WERI-Rb-1 (cell line): ENCODE measurements at regions not wholly inside any gene's neighbourhood (a gene's known extent, or its start where the extent isn't known, plus 50 kb on each side); places are given as distances from the start of the nearest gene placed in this dataset.

Experiments used
- DNase-seq: peaks from one replicate; pipeline ENCODE4 v3.0.0-alpha.2; 2020
- H3K27ac ChIP-seq: fragments of 250-450 bp; sonication (Bioruptor Pico); 2 replicates; pipeline ENCODE4 v1.5.1; 2020; ENCODE audit warnings: mild to moderate bottlenecking, moderate library complexity
- H3K27me3 ChIP-seq: fragments of 250-450 bp; sonication (Bioruptor Pico); 2 replicates; pipeline ENCODE4 v1.5.1; 2021; ENCODE audit warnings: mild to moderate bottlenecking, low read depth, moderate library complexity; ENCODE audit not compliant: insufficient read depth, severe bottlenecking
- H3K36me3 ChIP-seq: fragments of 250-450 bp; sonication (Bioruptor Pico); 2 replicates; pipeline ENCODE4 v1.5.1; 2020; ENCODE audit warnings: mild to moderate bottlenecking, moderate library complexity
- H3K4me3 ChIP-seq: 2 replicates; pipeline ENCODE4 v1.5.1; 2011; ENCODE audit warnings: low read depth, mild to moderate bottlenecking, control low read depth, low read length
- H3K9me3 ChIP-seq: fragments of 250-450 bp; sonication (Bioruptor Pico); 2 replicates; pipeline ENCODE4 v1.5.1; 2021; ENCODE audit warnings: mild to moderate bottlenecking, moderate library complexity; ENCODE audit not compliant: severe bottlenecking
- TF ChIP-seq, protein P1 (sequence below): IDR thresholded peaks from 2 replicates; pipeline ENCODE4 v1.5.1; 2011; ENCODE audit warnings: low read depth, mild to moderate bottlenecking, control low read depth, inconsistent platforms, low read length

DNA sequence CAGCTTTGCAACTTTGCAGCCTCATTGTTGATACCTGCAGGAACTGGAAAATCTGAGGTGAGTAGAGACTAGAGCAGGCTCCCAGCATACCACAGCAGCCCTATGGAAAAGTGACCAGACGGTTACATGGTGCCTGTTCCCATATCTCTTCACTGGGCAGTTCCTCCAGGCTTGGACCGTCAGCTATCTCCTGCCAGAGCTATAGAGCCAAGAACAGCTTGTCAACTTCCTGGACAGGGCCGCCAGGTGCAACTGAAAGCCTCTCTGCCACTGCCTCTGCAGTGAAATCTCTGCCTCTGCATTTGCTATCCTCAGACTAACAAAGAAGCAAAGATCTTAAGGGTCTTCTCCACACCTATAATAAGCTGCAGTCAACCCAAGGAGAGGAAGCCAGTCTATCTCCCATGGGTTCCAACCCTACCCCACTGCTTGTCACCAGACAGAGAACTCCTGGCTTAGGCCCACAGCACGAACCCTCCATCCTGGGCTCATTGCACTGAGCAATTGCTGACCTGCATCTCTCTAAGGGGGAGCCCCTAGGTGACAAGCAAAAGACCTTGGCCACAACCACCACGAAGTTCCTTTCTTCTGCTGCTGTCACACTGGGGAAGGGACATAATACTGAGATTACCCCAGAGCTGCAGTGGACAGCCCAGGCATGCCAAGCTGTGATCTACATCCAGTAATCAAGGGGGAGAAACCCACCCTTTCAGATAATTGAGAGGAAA, 60.1 kb upstream of the KHDRBS2 start:
- Histone ChIP-seq H3K9me3 (no peaks in the 10 kb centered on the region), H3K27me3 (peaks cover 13% of the 10 kb centered on the region), H3K4me3 (no peak overlapping the region), H3K36me3 (no peaks in the 10 kb centered on the region), H3K27ac (no peak overlapping the region)
- no peak for DNase-seq
- TF ChIP-seq, protein P1, sequence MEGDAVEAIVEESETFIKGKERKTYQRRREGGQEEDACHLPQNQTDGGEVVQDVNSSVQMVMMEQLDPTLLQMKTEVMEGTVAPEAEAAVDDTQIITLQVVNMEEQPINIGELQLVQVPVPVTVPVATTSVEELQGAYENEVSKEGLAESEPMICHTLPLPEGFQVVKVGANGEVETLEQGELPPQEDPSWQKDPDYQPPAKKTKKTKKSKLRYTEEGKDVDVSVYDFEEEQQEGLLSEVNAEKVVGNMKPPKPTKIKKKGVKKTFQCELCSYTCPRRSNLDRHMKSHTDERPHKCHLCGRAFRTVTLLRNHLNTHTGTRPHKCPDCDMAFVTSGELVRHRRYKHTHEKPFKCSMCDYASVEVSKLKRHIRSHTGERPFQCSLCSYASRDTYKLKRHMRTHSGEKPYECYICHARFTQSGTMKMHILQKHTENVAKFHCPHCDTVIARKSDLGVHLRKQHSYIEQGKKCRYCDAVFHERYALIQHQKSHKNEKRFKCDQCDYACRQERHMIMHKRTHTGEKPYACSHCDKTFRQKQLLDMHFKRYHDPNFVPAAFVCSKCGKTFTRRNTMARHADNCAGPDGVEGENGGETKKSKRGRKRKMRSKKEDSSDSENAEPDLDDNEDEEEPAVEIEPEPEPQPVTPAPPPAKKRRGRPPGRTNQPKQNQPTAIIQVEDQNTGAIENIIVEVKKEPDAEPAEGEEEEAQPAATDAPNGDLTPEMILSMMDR, result no peak

DNA sequence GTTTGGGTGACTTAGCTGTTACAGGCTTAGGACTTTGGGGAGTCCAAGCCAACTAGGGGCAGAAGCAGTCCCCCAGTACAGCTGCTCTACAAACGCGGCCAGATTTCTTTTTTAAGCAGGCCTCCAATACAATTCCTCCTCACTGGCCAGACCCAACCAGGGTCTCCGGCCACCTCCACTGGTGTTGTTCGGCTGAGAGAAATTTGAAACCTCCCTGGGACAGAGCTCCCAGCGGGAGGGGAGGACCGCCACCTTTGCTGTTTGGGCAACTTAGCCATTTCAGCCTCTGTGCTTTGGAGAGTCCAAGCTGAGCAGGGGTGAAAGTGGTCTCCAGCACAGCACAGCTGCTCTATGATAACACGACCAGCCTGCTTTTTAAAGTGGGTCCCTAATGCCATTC, 59.4 kb upstream of the KHDRBS2 start:
- Histone ChIP-seq H3K27ac (no peak overlapping the region), H3K9me3 (no peaks in the 10 kb centered on the region), H3K4me3 (no peak overlapping the region), H3K36me3 (no peaks in the 10 kb centered on the region), H3K27me3 (peaks cover 14% of the 10 kb centered on the region)
- no peak for DNase-seq
- TF ChIP-seq, protein P1, result no peak

DNA sequence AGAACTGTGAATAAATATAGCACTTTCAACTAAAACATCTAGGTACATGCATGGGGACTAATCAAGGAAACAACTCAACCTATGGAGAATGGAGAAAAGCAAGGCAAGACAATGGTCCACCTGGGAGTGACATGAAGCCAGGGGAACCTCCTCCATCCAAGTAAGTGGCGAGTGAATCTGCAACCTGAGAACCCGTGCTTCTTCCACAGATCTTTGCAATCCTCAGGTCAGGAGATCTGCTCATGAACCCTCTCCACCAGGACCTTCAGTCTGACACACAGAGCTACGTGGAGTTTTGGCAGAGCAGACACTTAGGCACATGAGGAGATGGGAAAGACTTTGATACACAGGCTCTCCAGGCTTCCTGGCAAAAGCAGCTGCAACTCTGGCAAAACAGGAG, 58.8 kb upstream of the KHDRBS2 start:
- H3K27ac ChIP-seq, result no peak overlapping the region
- H3K4me3 ChIP-seq, result no peak overlapping the region
- H3K9me3 ChIP-seq, result no peaks in the 10 kb centered on the region
- DNase-seq, result no peak
- H3K27me3 ChIP-seq, result peaks cover 14% of the 10 kb centered on the region
- no peaks in the 10 kb centered on the region for H3K36me3 ChIP-seq
- TF ChIP-seq, protein P1, result no peak

DNA sequence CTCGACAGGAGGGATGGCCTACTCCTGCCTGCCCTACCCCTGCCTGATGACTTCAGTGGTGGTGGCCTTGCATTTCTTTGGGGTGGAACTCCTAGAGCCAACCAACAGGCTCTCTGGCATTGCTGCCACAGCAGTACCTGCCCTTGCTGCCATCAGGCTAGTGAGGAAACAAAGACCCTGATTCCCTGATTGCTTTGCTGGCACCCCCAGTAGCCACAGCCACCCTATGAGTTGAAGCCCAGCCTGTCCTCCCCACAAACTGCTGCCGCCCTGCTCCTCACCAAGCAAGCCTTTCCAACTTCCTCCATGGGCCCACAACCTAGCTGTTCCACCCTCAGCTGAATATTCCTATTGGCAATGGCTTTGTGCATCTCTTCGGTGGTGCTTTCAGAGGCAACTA, 52.5 kb upstream of the KHDRBS2 start:
- DNase-seq, result no peak
- TF ChIP-seq, protein P1, result no peak
- H3K27me3 ChIP-seq, result peaks cover 22% of the 10 kb centered on the region

More for the DNA sequence above, 52.5 kb upstream of the KHDRBS2 start:
- H3K36me3 ChIP-seq, result no peaks in the 10 kb centered on the region
- no peak overlapping the region for H3K4me3 ChIP-seq
- no peaks in the 10 kb centered on the region for H3K9me3 ChIP-seq
- no peak overlapping the region for H3K27ac ChIP-seq
